ENCODE measurements at regions not wholly inside any gene's neighbourhood (a gene's known extent, or its start where the extent isn't known, plus 50 kb on each side); places are given as distances from the start of the nearest gene placed in this dataset.

GRCh38 chr1:187121661-187122060, 292.9 kb downstream of the PLA2G4A start:
- Histone ChIP-seq H3K4me1 (no peaks in the 10 kb centered on the region), H3K27me3 (no peaks in the 10 kb centered on the region), H3K27ac (no peak overlapping the region), H3K36me3 (no peaks in the 10 kb centered on the region), H3K9me3 (no peaks in the 10 kb centered on the region), H3K4me3 (no peak overlapping the region)
- intact Hi-C loops (cut with DNase I): no loop called here
- no peak for DNase-seq
- TF ChIP-seq POLR2A (IDR thresholded peaks at IDR 0.05) (no peak), CTCF (IDR thresholded peaks at IDR 0.05) (no peak)

DNA sequence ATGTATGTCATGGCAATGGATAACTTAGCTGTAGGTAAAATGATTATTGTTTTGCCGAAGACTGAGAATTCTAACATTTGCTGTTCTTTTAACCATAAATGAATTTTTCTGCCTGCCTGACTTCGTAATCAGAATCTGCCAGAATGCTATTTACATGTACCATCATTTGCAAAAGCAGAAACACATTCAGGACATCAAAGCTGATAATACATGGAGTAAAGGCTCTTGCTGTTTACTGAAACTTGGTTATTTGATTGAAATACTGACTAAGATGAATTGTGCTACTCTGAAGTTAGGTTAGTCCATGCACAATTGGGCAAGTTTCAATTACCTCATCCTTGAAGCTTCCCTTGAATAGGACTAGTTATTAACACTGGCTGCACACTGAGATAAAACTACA, 293.8 kb downstream of the PLA2G4A start:
- no peaks in the 10 kb centered on the region for H3K9me3 ChIP-seq
- TF ChIP-seq CTCF (IDR thresholded peaks at IDR 0.05) (no peak), POLR2A (IDR thresholded peaks at IDR 0.05) (no peak)
- no peak for DNase-seq
- 78 to 85% methylated on average over 2 of the region's 2 CpGs for WGBS, 2 donors
- H3K27ac ChIP-seq: no peak overlapping the region
- no peaks in the 10 kb centered on the region for H3K4me1 ChIP-seq
- H3K36me3 ChIP-seq: no peaks in the 10 kb centered on the region
- intact Hi-C loops (cut with DNase I): no loop called here
- no peaks in the 10 kb centered on the region for H3K27me3 ChIP-seq
- H3K4me3 ChIP-seq: no peak overlapping the region

DNA sequence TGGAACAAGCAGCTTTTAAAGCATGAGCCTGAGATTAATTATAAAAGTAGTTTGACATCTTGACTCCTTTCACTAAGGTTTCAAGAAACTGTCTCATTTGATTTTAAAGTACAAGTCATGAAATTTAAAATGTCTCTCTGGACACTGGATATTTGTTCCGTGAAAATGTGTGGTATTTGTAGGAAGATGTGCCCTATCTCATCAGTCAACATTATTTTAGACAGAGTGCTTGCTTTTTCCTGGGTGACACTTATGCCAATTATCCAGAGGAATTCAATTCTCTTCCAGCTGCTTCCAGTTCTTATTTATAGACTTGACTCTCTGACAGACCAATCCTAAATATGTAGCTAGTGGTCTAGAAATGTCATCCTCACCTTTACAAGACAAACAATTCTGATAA, 300.4 kb downstream of the PLA2G4A start:
- Histone ChIP-seq H3K27ac (no peak overlapping the region), H3K4me3 (no peak overlapping the region), H3K36me3 (no peaks in the 10 kb centered on the region), H3K27me3 (no peaks in the 10 kb centered on the region), H3K4me1 (no peaks in the 10 kb centered on the region), H3K9me3 (no peaks in the 10 kb centered on the region)
- WGBS, 2 donors: 28 to 43% methylated on average over 1 of the region's 1 CpG
- no peak for DNase-seq
- intact Hi-C loops (cut with DNase I): no loop called here
- no peak for TF ChIP-seq CTCF (IDR thresholded peaks at IDR 0.05)
- no peak for TF ChIP-seq POLR2A (IDR thresholded peaks at IDR 0.05)

GRCh38 chr1:187143783-187144182, 315.0 kb downstream of the PLA2G4A start:
- TF ChIP-seq CTCF (IDR thresholded peaks at IDR 0.05): no peak
- TF ChIP-seq POLR2A (IDR thresholded peaks at IDR 0.05): no peak
- Histone ChIP-seq H3K9me3 (no peaks in the 10 kb centered on the region), H3K4me1 (no peaks in the 10 kb centered on the region), H3K36me3 (no peaks in the 10 kb centered on the region), H3K4me3 (no peak overlapping the region), H3K27me3 (no peaks in the 10 kb centered on the region), H3K27ac (no peak overlapping the region)
- intact Hi-C loops (cut with DNase I): no loop called here
- DNase-seq: no peak

DNA sequence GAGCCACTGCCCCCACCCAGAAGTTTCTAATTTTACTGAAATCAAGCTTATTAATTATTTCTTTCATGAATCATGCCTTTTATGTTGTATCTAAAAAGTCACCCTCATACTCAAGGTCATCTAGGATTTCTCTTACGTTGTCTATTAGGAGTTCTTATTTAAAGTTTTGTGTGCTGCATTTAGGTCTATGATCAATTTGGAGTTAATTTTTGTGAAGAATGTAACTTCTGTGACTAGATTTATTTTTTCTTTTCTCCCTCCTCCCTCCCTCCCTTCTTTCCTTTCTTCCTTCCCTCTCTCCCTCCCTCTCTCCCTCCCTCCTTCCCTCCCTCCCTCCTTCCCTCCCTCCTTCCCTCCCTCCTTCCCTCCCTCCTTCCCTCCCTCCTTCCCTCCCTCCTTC, 317.6 kb downstream of the PLA2G4A start:
- DNase-seq: no peak
- no peaks in the 10 kb centered on the region for H3K4me1 ChIP-seq
- no peak overlapping the region for H3K27ac ChIP-seq
- H3K9me3 ChIP-seq: no peaks in the 10 kb centered on the region
- intact Hi-C loops (cut with DNase I): no loop called here
- no peaks in the 10 kb centered on the region for H3K36me3 ChIP-seq
- 22 to 43% methylated on average over 1 of the region's 1 CpG for WGBS, 2 donors
- TF ChIP-seq CTCF (IDR thresholded peaks at IDR 0.05): no peak
- TF ChIP-seq POLR2A (IDR thresholded peaks at IDR 0.05): no peak
- H3K27me3 ChIP-seq: no peaks in the 10 kb centered on the region
- no peak overlapping the region for H3K4me3 ChIP-seq

Data from esophagus squamous epithelium (tissue), 5 donors.